Prostate gland (tissue), 2 donors: ENCODE measurements at regions not wholly inside any gene's neighbourhood (a gene's known extent, or its start where the extent isn't known, plus 50 kb on each side); places are given as distances from the start of the nearest gene placed in this dataset.

ENCODE experiments used
- DNase-seq: peaks from one replicate; pipeline ENCODE4 v3.0.0-alpha.2; 2019; ENCODE audit warnings: low spot score
- H3K27ac ChIP-seq, 2 donors: fragments of 200-600 bp; sonication (generic); 2 replicates each; pipeline ENCODE4 v1.5.1; 2017 to 2019
- H3K27me3 ChIP-seq: fragments of 200-600 bp; sonication (generic); replicated peaks from 2 replicates; pipeline ENCODE4 v1.5.1; 2019; ENCODE audit not compliant: insufficient read depth
- H3K36me3 ChIP-seq, 2 donors: fragments of 200-600 bp; sonication (generic); 1 replicate in 1 of 2; 2 replicates in 1 of 2; pipeline versions ENCODE4 v1.5.1 to v1.8.1; 2017 to 2019
- H3K4me1 ChIP-seq: fragments of 200-600 bp; sonication (generic); replicated peaks from 2 replicates; pipeline ENCODE4 v1.5.1; 2019
- H3K4me3 ChIP-seq, 2 donors: fragments of 200-600 bp; sonication (generic); 2 replicates each; pipeline ENCODE4 v1.5.1; 2017 to 2019
- H3K9me3 ChIP-seq: fragments of 200-600 bp; sonication (generic); 2 replicates; pipeline ENCODE4 v1.5.1; 2017
- CTCF ChIP-seq, 4 experiments: fragments of 200-600 bp in 2 of 4; fragments of 450-650 bp in 2 of 4; sonication (generic) in 2 of 4; IDR thresholded peaks; 1 replicate in 3 of 4; 2 replicates in 1 of 4; pipeline ENCODE4 v1.5.1; 2016 to 2019; ENCODE audit warnings: antibody characterized with exemption in 4 of 4, mild to moderate bottlenecking in 2 of 4, moderate library complexity in 2 of 4
- POLR2A ChIP-seq: fragments of 450-650 bp; IDR thresholded peaks from one replicate; pipeline ENCODE4 v1.6.1; 2016; ENCODE audit warnings: antibody characterized with exemption, mild to moderate bottlenecking
- POLR2AphosphoS5 ChIP-seq: sonication (generic); formaldehyde crosslinking; IDR thresholded peaks from one replicate; pipeline ENCODE4 v1.6.1; 2017; ENCODE audit warnings: antibody characterized with exemption
- WGBS: methylation state at CpG from one replicate; pipeline ENCODE4 v1.1.5; 2018; 5-methylcytosine and 5-hydroxymethylcytosine counted together
- intact Hi-C: fragments of 100-400 bp; cut with DNase I; formaldehyde crosslinking; loops from one replicate; pipeline ENCODE4 v1.14.2; 2022

GRCh38 chr16:48076455-48077012, 79.3 kb downstream of the ABCC12 start:
- no peak for TF ChIP-seq POLR2AphosphoS5
- TF ChIP-seq CTCF (IDR thresholded peaks at IDR 0.05), result no peak
- TF ChIP-seq POLR2A, result no peak
- no peak for DNase-seq
- no peaks in the 10 kb centered on the region for H3K27me3 ChIP-seq
- no peaks in the 10 kb centered on the region for H3K4me1 ChIP-seq
- H3K27ac ChIP-seq, result no peak overlapping the region
- no peak overlapping the region for H3K4me3 ChIP-seq
- intact Hi-C loops, result no loop called here
- no peaks in the 10 kb centered on the region for H3K9me3 ChIP-seq
- 79% methylated on average over 2 of the region's 2 CpGs for WGBS
- no peaks in the 10 kb centered on the region for H3K36me3 ChIP-seq

- Histone ChIP-seq H3K27ac (no peak overlapping the region), H3K27me3 (no peaks in the 10 kb centered on the region), H3K4me1 (no peaks in the 10 kb centered on the region), H3K9me3 (no peaks in the 10 kb centered on the region), H3K4me3 (no peak overlapping the region), H3K36me3 (no peaks in the 10 kb centered on the region)
- DNase-seq, result no peak
- 75% methylated on average over 3 of the region's 3 CpGs for WGBS
- intact Hi-C loops, result no loop called here
- TF ChIP-seq POLR2AphosphoS5 (no peak), POLR2A (no peak), CTCF (IDR thresholded peaks at IDR 0.05) (no peak)
These were observed 80.4 kb downstream of the ABCC12 start for GRCh38 chr16:48075398-48075797.

GRCh38 chr16:48067388-48067787, 88.4 kb downstream of the ABCC12 start:
- Histone ChIP-seq H3K27ac (no peak overlapping the region), H3K4me3 (no peak overlapping the region)
- WGBS, result 79% methylated on average over 2 of the region's 2 CpGs

GRCh38 chr16:48064971-48065370, 90.8 kb downstream of the ABCC12 start:
- no peaks in the 10 kb centered on the region for H3K9me3 ChIP-seq
- H3K4me1 ChIP-seq, result no peaks in the 10 kb centered on the region
- TF ChIP-seq POLR2AphosphoS5 (no peak), CTCF (IDR thresholded peaks at IDR 0.05) (no peak), POLR2A (no peak)
- 77% methylated on average over 1 of the region's 1 CpG for WGBS
- DNase-seq, result no peak
- no peak overlapping the region for H3K4me3 ChIP-seq
- H3K27me3 ChIP-seq, result no peaks in the 10 kb centered on the region
- no peaks in the 10 kb centered on the region for H3K36me3 ChIP-seq
- intact Hi-C loops, result no loop called here
- H3K27ac ChIP-seq, result no peak overlapping the region

More at GRCh38 chr16:48067388-48067787, 88.4 kb downstream of the ABCC12 start:
- no peak for DNase-seq
- H3K27me3 ChIP-seq, result no peaks in the 10 kb centered on the region
- TF ChIP-seq POLR2AphosphoS5 (no peak), POLR2A (no peak), CTCF (IDR thresholded peaks at IDR 0.05) (no peak)
- no peaks in the 10 kb centered on the region for H3K36me3 ChIP-seq
- intact Hi-C loops, result no loop called here
- no peaks in the 10 kb centered on the region for H3K9me3 ChIP-seq
- no peaks in the 10 kb centered on the region for H3K4me1 ChIP-seq

- Histone ChIP-seq H3K27ac (no peak overlapping the region), H3K36me3 (no peaks in the 10 kb centered on the region), H3K9me3 (no peaks in the 10 kb centered on the region), H3K4me1 (no peaks in the 10 kb centered on the region), H3K4me3 (no peak overlapping the region), H3K27me3 (no peaks in the 10 kb centered on the region)
- intact Hi-C loops, result no loop called here
- no peak for DNase-seq
- TF ChIP-seq CTCF (IDR thresholded peaks at IDR 0.05) (no peak), POLR2A (no peak), POLR2AphosphoS5 (no peak)
These were observed 93.1 kb downstream of the ABCC12 start for GRCh38 chr16:48062681-48063080.
